Endodermal cell (in vitro differentiated cells): ENCODE measurements at regions not wholly inside any gene's neighbourhood (a gene's known extent, or its start where the extent isn't known, plus 50 kb on each side); places are given as distances from the start of the nearest gene placed in this dataset.

Source experiments
- DNase-seq: peaks from one replicate; pipeline ENCODE4 v3.0.0-alpha.2; 2017
- H3K27ac ChIP-seq: 2 replicates; pipeline ENCODE4 v1.5.1; 2013; ENCODE audit warnings: mild to moderate bottlenecking, low read depth, low read length, moderate library complexity
- H3K27me3 ChIP-seq: 2 replicates; pipeline ENCODE4 v1.6.1; 2013; ENCODE audit warnings: mild to moderate bottlenecking, low read length, moderate library complexity; ENCODE audit not compliant: insufficient read depth, control insufficient read depth, poor library complexity, severe bottlenecking
- H3K36me3 ChIP-seq: 2 replicates; pipeline ENCODE4 v1.7.0; 2013; ENCODE audit warnings: mild to moderate bottlenecking, low read length, moderate library complexity; ENCODE audit not compliant: control insufficient read depth, insufficient read depth
- H3K4me1 ChIP-seq: one replicate; pipeline ENCODE4 v1.7.0; 2013; ENCODE audit warnings: low read length; ENCODE audit not compliant: control insufficient read depth, insufficient read depth
- H3K4me3 ChIP-seq: 2 replicates; pipeline ENCODE4 v1.5.1; 2013; ENCODE audit warnings: mild to moderate bottlenecking, low read length, moderate library complexity
- H3K9ac ChIP-seq: 2 replicates; pipeline ENCODE4 v1.6.1; 2013; ENCODE audit warnings: mild to moderate bottlenecking, low read length, moderate library complexity; ENCODE audit not compliant: poor library complexity, severe bottlenecking; ENCODE audit errors: extremely low read depth
- H3K9me3 ChIP-seq: 2 replicates; pipeline ENCODE4 v1.6.1; 2013; ENCODE audit warnings: mild to moderate bottlenecking, low read length, moderate library complexity; ENCODE audit not compliant: control insufficient read depth
- H3K27ac Mint-ChIP-seq: 2 replicates; pipeline ENCODE4 v1.8.0; 2020; ENCODE audit warnings: mixed read lengths
- H3K27me3 Mint-ChIP-seq: 2 replicates; pipeline ENCODE4 v1.8.0; 2021; ENCODE audit warnings: mild to moderate bottlenecking, mixed read lengths; ENCODE audit not compliant: insufficient read depth
- H3K36me3 Mint-ChIP-seq: 2 replicates; pipeline ENCODE4 v1.8.0; 2020; ENCODE audit warnings: low read depth, mixed read lengths
- H3K4me1 Mint-ChIP-seq: 2 replicates; pipeline ENCODE4 v1.8.0; 2020; ENCODE audit warnings: mixed read lengths
- H3K4me3 Mint-ChIP-seq: 2 replicates; pipeline ENCODE4 v1.8.0; 2020; ENCODE audit warnings: mild to moderate bottlenecking, moderate library complexity, mixed read lengths
- H3K9me3 Mint-ChIP-seq: 2 replicates; pipeline ENCODE4 v1.8.0; 2020; ENCODE audit warnings: mild to moderate bottlenecking, mixed read lengths
- CTCF ChIP-seq: fragments of 200-600 bp; sonication (generic); conservative IDR thresholded peaks from 2 replicates; pipeline ENCODE4 v1.5.0; 2021; ENCODE audit warnings: antibody characterized with exemption, mild to moderate bottlenecking
- WGBS, 2 experiments: methylation state at CpG; one replicate each; pipeline versions ENCODE4 v1.1.5 to v1.1.7; 2013; ENCODE audit warnings: missing lambda C conversion rate in 2 of 2, mixed read lengths in 1 of 2; ENCODE audit not compliant: insufficient coverage in 1 of 2, insufficient read length in 1 of 2; 5-methylcytosine and 5-hydroxymethylcytosine counted together

- H3K4me3 ChIP-seq: no peak overlapping the region
- no peak for DNase-seq
- Mint-ChIP-seq H3K27me3 (no peaks in the 10 kb centered on the region), H3K4me3 (no peak overlapping the region), H3K27ac (no peak overlapping the region), H3K9me3 (no peaks in the 10 kb centered on the region), H3K36me3 (no peaks in the 10 kb centered on the region), H3K4me1 (peaks cover 15% of the 10 kb centered on the region)
- TF ChIP-seq CTCF: no peak
- H3K4me1 ChIP-seq: no peaks in the 10 kb centered on the region
- no peaks in the 10 kb centered on the region for H3K9me3 ChIP-seq
- no peak overlapping the region for H3K27ac ChIP-seq
- no peak overlapping the region for H3K9ac ChIP-seq
- H3K36me3 ChIP-seq: no peaks in the 10 kb centered on the region
- no peaks in the 10 kb centered on the region for H3K27me3 ChIP-seq
Measured at GRCh38 chrX:127457161-127457560, 595.0 kb downstream of the ACTRT1 start.

DNA sequence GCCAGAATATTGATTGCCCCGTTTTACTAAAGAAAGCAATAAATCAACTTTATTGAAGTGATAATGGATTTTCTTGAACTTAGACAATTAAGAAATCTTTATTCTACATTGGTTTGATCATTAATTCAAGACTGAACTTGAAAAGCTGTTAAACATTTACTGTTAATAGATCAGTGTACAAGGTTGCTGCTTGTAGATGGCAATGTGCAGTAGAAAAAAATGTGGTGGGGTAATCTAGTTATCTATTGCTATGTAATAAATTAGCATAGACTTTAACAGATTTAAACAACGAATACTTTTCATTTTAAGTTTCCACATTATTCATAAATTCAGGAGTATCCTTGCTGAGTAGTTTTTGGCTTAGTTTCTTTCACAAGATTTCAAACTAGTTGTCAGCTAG is 612.5 kb downstream of the ACTRT1 start:
- WGBS, 2 experiments: 100% methylated on average over 1 of the region's 2 CpGs; no CpG with 5 or more reads in 1 of the 2 experiments
- TF ChIP-seq CTCF: no peak
- Histone ChIP-seq H3K4me3 (no peak overlapping the region), H3K36me3 (no peaks in the 10 kb centered on the region), H3K9me3 (no peaks in the 10 kb centered on the region), H3K27ac (no peak overlapping the region), H3K9ac (no peak overlapping the region), H3K27me3 (no peaks in the 10 kb centered on the region), H3K4me1 (no peaks in the 10 kb centered on the region)
- Mint-ChIP-seq H3K36me3 (no peaks in the 10 kb centered on the region), H3K27me3 (no peaks in the 10 kb centered on the region), H3K9me3 (no peaks in the 10 kb centered on the region), H3K27ac (no peak overlapping the region), H3K4me3 (no peak overlapping the region), H3K4me1 (peaks cover 8% of the 10 kb centered on the region)
- no peak for DNase-seq

- Histone ChIP-seq H3K9me3 (no peaks in the 10 kb centered on the region), H3K4me1 (no peaks in the 10 kb centered on the region), H3K36me3 (no peaks in the 10 kb centered on the region), H3K4me3 (no peak overlapping the region), H3K9ac (no peak overlapping the region), H3K27ac (no peak overlapping the region), H3K27me3 (no peaks in the 10 kb centered on the region)
- DNase-seq: no peak
- TF ChIP-seq CTCF: no peak
- peaks cover 3% of the 10 kb centered on the region for H3K4me1 Mint-ChIP-seq
- no peaks in the 10 kb centered on the region for H3K36me3 Mint-ChIP-seq
- no peak overlapping the region for H3K27ac Mint-ChIP-seq
- no peak overlapping the region for H3K4me3 Mint-ChIP-seq
- no peaks in the 10 kb centered on the region for H3K27me3 Mint-ChIP-seq
- H3K9me3 Mint-ChIP-seq: no peaks in the 10 kb centered on the region
- no CpG with 5 or more reads among the region's 2 CpGs for WGBS, 2 experiments
Measured at GRCh38 chrX:127405946-127406345, 586.4 kb downstream of the PRR32 start.
